ENCODE measurements at regions not wholly inside any gene's neighbourhood (a gene's known extent, or its start where the extent isn't known, plus 50 kb on each side); places are given as distances from the start of the nearest gene placed in this dataset.
"Not testable (repeated sequence)": the region's sequence is repeated elsewhere in the genome, so short reads cannot be mapped to it uniquely, and the experiment has no call there.

GRCh38 chr5:50588471-50588870 lies 78.0 kb upstream of the PARP8 start:
- not testable (repeated sequence) for DNase-seq

GRCh38 chr5:50590444-50591189 lies 75.8 kb upstream of the PARP8 start:
- DNase-seq: not testable (repeated sequence)

- DNase-seq: not testable (repeated sequence)
Measured at GRCh38 chr5:50591338-50591737, 75.1 kb upstream of the PARP8 start.

- DNase-seq: no peak
Measured at GRCh38 chr5:50593681-50594080, 72.8 kb upstream of the PARP8 start.

GRCh38 chr5:50595199-50595598 lies 71.2 kb upstream of the PARP8 start:
- no peak for DNase-seq

- not testable (repeated sequence) for DNase-seq
Measured at GRCh38 chr5:50601576-50601975, 64.9 kb upstream of the PARP8 start.

GRCh38 chr5:50606179-50606578 lies 60.3 kb upstream of the PARP8 start:
- no peak for DNase-seq

- not testable (repeated sequence) for DNase-seq
Measured at GRCh38 chr5:50607456-50607855, 59.0 kb upstream of the PARP8 start.

GRCh38 chr5:50607953-50608705 lies 58.3 kb upstream of the PARP8 start:
- not testable (repeated sequence) for DNase-seq

GRCh38 chr5:50613057-50613456 lies 53.4 kb upstream of the PARP8 start:
- not testable (repeated sequence) for DNase-seq
